OCI-LY3 (cell line): ENCODE measurements at regions not wholly inside any gene's neighbourhood (a gene's known extent, or its start where the extent isn't known, plus 50 kb on each side); places are given as distances from the start of the nearest gene placed in this dataset.

Experiments used
- CTCF ChIP-seq: fragments of 200-600, 300-600 bp; sonication (generic); IDR thresholded peaks from 2 replicates; pipeline ENCODE4 v1.5.1; 2014; ENCODE audit warnings: antibody characterized with exemption, low read length, low read depth
- EZH2phosphoT487 ChIP-seq: fragments of 200-600 bp; shearing (Covaris generic); IDR thresholded peaks from 2 replicates; pipeline ENCODE4 v1.6.1; 2018; ENCODE audit warnings: antibody characterized with exemption, mixed run types, low read depth

- TF ChIP-seq CTCF (no peak), EZH2phosphoT487 (no peak)
Observed at GRCh38 chr2:204138206-204138605, 201.6 kb downstream of the ICOS start.
